NCI-H2196 treated with DMSO at 0.1 percent for 48 hours (cell line): ENCODE measurements at regions not wholly inside any gene's neighbourhood (a gene's known extent, or its start where the extent isn't known, plus 50 kb on each side); places are given as distances from the start of the nearest gene placed in this dataset.

Experiments used
- DNase-seq: peaks from one replicate; lab custom pipeline; 2025; ENCODE audit not compliant: unreplicated experiment; lab: John Stamatoyannopoulos, UW

- DNase-seq, result no peak
Measured at GRCh38 chr2:13576406-13577036, 859.8 kb downstream of the TRIB2 start.

GRCh38 chr2:13578547-13578946 lies 861.8 kb downstream of the TRIB2 start:
- DNase-seq, result no peak

- no peak for DNase-seq
Measured at GRCh38 chr2:13581471-13581870, 864.7 kb downstream of the TRIB2 start.

- DNase-seq, result no peak
Measured at GRCh38 chr2:13583609-13584008, 866.9 kb downstream of the TRIB2 start.

GRCh38 chr2:13584020-13584419 lies 867.3 kb downstream of the TRIB2 start:
- no peak for DNase-seq

- no peak for DNase-seq
Measured at GRCh38 chr2:13585732-13586131, 869.0 kb downstream of the TRIB2 start.

- DNase-seq, result no peak
Measured at GRCh38 chr2:13596233-13596632, 879.5 kb downstream of the TRIB2 start.

- DNase-seq, result no peak
Measured at GRCh38 chr2:13597176-13597575, 880.4 kb downstream of the TRIB2 start.

- no peak for DNase-seq
Measured at GRCh38 chr2:13601506-13601905, 884.8 kb downstream of the TRIB2 start.

- DNase-seq, result no peak
Measured at GRCh38 chr2:13604951-13605661, 888.4 kb downstream of the TRIB2 start.

GRCh38 chr2:13607139-13607538 lies 890.4 kb downstream of the TRIB2 start:
- no peak for DNase-seq

- DNase-seq, result no peak
Measured at GRCh38 chr2:13611939-13612338, 895.2 kb downstream of the TRIB2 start.

- DNase-seq, result no peak
Measured at GRCh38 chr2:13616059-13616458, 899.3 kb downstream of the TRIB2 start.

GRCh38 chr2:13616616-13617015 lies 899.9 kb downstream of the TRIB2 start:
- DNase-seq, result no peak

- DNase-seq, result no peak
Measured at GRCh38 chr2:13628122-13628521, 911.4 kb downstream of the TRIB2 start.

- DNase-seq, result no peak
Measured at GRCh38 chr2:13638181-13638580, 921.4 kb downstream of the TRIB2 start.

- DNase-seq, result no peak
Measured at GRCh38 chr2:13649918-13650317, 933.2 kb downstream of the TRIB2 start.

- no peak for DNase-seq
Measured at GRCh38 chr2:13650586-13651180, 933.9 kb downstream of the TRIB2 start.

- no peak for DNase-seq
Measured at GRCh38 chr2:13651684-13652131, 935.0 kb downstream of the TRIB2 start.

GRCh38 chr2:13652531-13653313 lies 936.0 kb downstream of the TRIB2 start:
- no peak for DNase-seq

GRCh38 chr2:13654416-13654815 lies 937.7 kb downstream of the TRIB2 start:
- no peak for DNase-seq

- DNase-seq, result no peak
Measured at GRCh38 chr2:13660231-13660630, 943.5 kb downstream of the TRIB2 start.
